Uterus (tissue), 3 donors: ENCODE measurements at regions not wholly inside any gene's neighbourhood (a gene's known extent, or its start where the extent isn't known, plus 50 kb on each side); places are given as distances from the start of the nearest gene placed in this dataset.
A peak's percentile ranks its signal among the peaks of the same experiment; 100 is the strongest.

Experiments used
- DNase-seq, 2 donors: peaks; one replicate each; pipeline ENCODE4 v3.0.0-alpha.2; 2019 to 2020
- H3K27ac ChIP-seq, 2 donors: fragments of 200-600 bp; sonication (generic); 1 replicate in 1 of 2; 2 replicates in 1 of 2; pipeline ENCODE4 v1.5.1; 2016 to 2018
- H3K27me3 ChIP-seq, 2 donors: fragments of 200-600 bp; sonication (generic); one replicate each; pipeline ENCODE4 v1.5.1; 2018 to 2019; ENCODE audit warnings: control low read depth in 1 of 2
- H3K36me3 ChIP-seq, 2 donors: fragments of 200-600 bp; sonication (generic); one replicate each; pipeline ENCODE4 v1.5.1; 2019; ENCODE audit warnings: control low read depth in 1 of 2
- H3K4me1 ChIP-seq, 2 donors: fragments of 200-600 bp; sonication (generic); one replicate each; pipeline ENCODE4 v1.5.1; 2018 to 2019; ENCODE audit warnings: control low read depth in 1 of 2
- H3K4me3 ChIP-seq, 2 donors: fragments of 200-600 bp; sonication (generic); 1 replicate in 1 of 2; 2 replicates in 1 of 2; pipeline ENCODE4 v1.5.1; 2018 to 2019; ENCODE audit warnings: mild to moderate bottlenecking in 1 of 2
- H3K9me3 ChIP-seq, 2 donors: fragments of 200-600 bp; sonication (generic); one replicate each; pipeline ENCODE4 v1.5.1; 2019; ENCODE audit warnings: control low read depth in 1 of 2
- POLR2A ChIP-seq, 2 donors: fragments of 450-650 bp; IDR thresholded peaks; one replicate each; pipeline ENCODE4 v1.6.1; 2016; ENCODE audit warnings: antibody characterized with exemption in 2 of 2, mild to moderate bottlenecking in 1 of 2, moderate library complexity in 1 of 2
- intact Hi-C: fragments of 100-400 bp; cut with DNase I; formaldehyde crosslinking; loops from one replicate; pipeline ENCODE4 v1.15.1; 2023; ENCODE audit warnings: low total_unique reads
- TF ChIP-seq, protein P1 (sequence below), 4 experiments: fragments of 200-600 bp in 2 of 4; fragments of 450-650 bp in 2 of 4; sonication (generic) in 2 of 4; IDR thresholded peaks; one replicate each; pipeline ENCODE4 v1.5.1; 2016 to 2019; ENCODE audit warnings: antibody characterized with exemption in 4 of 4, mild to moderate bottlenecking in 2 of 4, moderate library complexity in 1 of 4
- donor health status: DM: yes; HTN: yes; CAD: no.

DNA sequence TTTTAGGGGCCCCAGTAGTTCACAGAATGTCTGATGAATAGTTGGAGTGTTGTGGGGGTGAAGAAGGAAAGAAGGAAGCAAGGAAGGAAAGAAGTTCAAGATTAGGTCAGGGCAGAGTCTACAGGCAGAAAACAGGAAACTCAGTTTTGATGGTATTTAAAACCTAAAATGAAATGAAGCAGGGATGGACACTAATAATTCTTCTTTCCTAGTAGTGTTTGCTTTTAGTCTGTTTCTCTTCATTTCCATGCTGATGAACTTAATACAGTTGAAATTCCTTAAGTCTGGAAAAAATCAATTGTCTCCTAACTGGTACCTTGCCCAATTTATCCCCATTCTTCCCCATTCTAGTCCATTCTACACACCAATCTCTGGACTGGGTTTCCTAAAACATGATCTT, 59.0 kb upstream of the GSAP start:
- no peak overlapping the region for H3K27ac ChIP-seq
- H3K27me3 ChIP-seq, result no peaks in the 10 kb centered on the region
- H3K4me3 ChIP-seq, result no peak overlapping the region
- TF ChIP-seq, protein P1, sequence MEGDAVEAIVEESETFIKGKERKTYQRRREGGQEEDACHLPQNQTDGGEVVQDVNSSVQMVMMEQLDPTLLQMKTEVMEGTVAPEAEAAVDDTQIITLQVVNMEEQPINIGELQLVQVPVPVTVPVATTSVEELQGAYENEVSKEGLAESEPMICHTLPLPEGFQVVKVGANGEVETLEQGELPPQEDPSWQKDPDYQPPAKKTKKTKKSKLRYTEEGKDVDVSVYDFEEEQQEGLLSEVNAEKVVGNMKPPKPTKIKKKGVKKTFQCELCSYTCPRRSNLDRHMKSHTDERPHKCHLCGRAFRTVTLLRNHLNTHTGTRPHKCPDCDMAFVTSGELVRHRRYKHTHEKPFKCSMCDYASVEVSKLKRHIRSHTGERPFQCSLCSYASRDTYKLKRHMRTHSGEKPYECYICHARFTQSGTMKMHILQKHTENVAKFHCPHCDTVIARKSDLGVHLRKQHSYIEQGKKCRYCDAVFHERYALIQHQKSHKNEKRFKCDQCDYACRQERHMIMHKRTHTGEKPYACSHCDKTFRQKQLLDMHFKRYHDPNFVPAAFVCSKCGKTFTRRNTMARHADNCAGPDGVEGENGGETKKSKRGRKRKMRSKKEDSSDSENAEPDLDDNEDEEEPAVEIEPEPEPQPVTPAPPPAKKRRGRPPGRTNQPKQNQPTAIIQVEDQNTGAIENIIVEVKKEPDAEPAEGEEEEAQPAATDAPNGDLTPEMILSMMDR (IDR thresholded peaks at IDR 0.05), result no peak
- no peak for TF ChIP-seq POLR2A (IDR thresholded peaks at IDR 0.05)
- H3K4me1 ChIP-seq, result no peaks in the 10 kb centered on the region
- no peak for DNase-seq
- intact Hi-C loops, result no loop called here
- no peaks in the 10 kb centered on the region for H3K9me3 ChIP-seq
- no peaks in the 10 kb centered on the region for H3K36me3 ChIP-seq

DNA sequence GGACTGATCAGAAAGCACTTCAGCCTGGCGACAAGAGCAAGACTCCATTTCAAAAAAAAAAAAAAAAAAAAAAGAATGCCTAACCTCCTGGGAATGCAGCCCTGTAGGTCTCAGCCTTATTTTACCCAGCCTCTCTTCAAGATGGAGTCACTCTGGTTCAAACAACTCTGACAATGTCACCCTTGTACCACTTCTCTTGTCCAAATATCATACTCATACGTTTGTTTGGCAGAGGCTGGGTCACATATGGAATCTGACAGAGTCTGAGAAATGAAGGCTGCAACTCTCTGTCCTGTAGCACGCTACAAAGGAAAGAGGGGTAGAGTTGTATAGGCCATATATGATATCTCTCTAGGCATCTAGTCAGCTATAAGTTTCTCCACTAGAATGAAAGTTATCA, 58.6 kb upstream of the GSAP start:
- Histone ChIP-seq H3K4me1 (no peaks in the 10 kb centered on the region), H3K9me3 (no peaks in the 10 kb centered on the region), H3K4me3 (no peak overlapping the region), H3K27me3 (no peaks in the 10 kb centered on the region), H3K36me3 (no peaks in the 10 kb centered on the region), H3K27ac (no peak overlapping the region)
- TF ChIP-seq POLR2A (IDR thresholded peaks at IDR 0.05), result no peak
- TF ChIP-seq, protein P1 (IDR thresholded peaks at IDR 0.05), result no peak
- intact Hi-C loops, result no loop called here
- no peak for DNase-seq

DNA sequence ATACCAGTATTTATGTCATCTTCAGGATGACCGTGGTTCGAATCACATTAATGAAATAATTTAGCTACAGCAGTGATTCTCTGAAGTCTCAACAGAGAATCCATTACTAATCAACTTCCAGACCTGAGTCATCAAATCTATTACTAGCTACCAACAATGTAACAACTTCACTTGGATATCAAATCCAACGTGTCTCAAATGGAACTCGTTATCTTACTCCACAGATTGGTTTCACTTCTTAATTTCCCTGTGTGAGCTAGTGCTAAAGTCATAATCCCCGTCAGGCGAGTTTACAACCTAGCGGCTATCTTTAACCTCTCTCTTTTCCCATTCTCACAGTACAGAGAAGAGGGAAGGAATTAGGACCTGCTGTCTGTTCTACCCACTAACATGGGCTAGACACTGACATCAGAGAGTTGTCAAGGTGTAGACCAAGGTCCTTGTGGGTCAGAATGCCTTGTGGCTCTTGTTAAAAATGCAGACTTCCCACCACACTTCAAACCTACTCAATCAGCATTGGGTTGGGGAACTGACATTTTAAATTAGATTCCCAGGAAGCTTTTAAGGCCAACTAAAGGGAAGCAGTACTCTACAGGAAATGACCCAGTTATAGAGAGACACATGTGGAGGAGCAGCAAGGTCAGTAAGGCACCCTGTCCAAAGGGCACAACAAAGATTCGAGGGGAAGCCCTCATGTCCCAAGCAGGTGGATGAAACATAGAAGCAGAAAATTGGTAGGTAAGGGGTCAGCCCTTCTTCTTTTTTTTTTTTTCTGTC, 57.3 kb upstream of the GSAP start:
- no peaks in the 10 kb centered on the region for H3K4me1 ChIP-seq
- no peak for TF ChIP-seq POLR2A (IDR thresholded peaks at IDR 0.05)
- TF ChIP-seq, protein P1 (IDR thresholded peaks at IDR 0.05), result no peak
- intact Hi-C loops, result no loop called here
- no peaks in the 10 kb centered on the region for H3K9me3 ChIP-seq
- DNase-seq, result no peak
- H3K27ac ChIP-seq, result no peak overlapping the region
- no peak overlapping the region for H3K4me3 ChIP-seq
- H3K36me3 ChIP-seq, result no peaks in the 10 kb centered on the region
- no peaks in the 10 kb centered on the region for H3K27me3 ChIP-seq

DNA sequence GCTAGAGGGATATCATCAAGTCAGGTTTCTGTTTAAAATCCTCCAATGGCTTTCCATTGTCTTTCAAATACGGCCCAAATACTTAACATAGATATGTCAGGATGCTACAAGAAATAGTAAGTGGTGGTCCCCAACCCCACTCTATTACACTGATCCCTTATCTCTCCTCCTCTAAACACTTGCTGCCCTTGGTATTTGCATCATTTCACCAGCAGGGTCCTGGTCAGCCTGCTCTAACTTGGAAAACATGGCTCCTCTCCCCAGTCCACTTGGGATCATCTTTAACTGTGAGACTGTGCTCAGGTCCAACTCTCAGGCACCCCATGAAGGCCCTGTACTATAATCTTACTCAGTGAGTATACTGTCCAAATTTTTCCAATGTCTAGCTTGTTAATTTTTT, 53.8 kb upstream of the GSAP start:
- Histone ChIP-seq H3K27me3 (no peaks in the 10 kb centered on the region), H3K27ac (no peak overlapping the region), H3K4me3 (no peak overlapping the region), H3K36me3 (no peaks in the 10 kb centered on the region), H3K4me1 (no peaks in the 10 kb centered on the region), H3K9me3 (no peaks in the 10 kb centered on the region)
- no peak for DNase-seq
- intact Hi-C loops, result no loop called here
- no peak for TF ChIP-seq POLR2A (IDR thresholded peaks at IDR 0.05)

DNA sequence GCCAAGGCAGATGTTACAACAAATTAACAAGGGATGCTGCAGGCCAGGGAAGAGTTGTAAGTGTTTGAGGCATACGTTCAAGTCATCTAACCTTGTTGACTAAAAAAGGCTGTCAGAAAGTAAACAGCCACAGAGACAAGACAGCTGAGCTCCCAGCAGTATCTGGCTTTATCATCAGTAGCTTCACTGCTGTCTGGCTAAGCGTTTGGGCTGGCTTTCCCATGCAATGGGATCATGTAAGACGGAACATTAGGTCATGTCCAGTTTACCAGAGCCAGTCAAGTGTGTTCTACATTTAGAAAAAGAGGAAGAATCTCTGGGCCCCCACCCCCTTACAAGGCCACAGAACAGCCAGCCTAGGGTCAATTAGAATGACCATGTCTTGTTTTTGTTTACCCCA, 51.3 kb upstream of the GSAP start:
- Histone ChIP-seq H3K27ac (no peak overlapping the region), H3K4me3 (no peak overlapping the region), H3K9me3 (no peaks in the 10 kb centered on the region), H3K36me3 (no peaks in the 10 kb centered on the region), H3K4me1 (no peaks in the 10 kb centered on the region), H3K27me3 (no peaks in the 10 kb centered on the region)
- intact Hi-C loops, result no loop called here
- peak in 1 of 2 donors; percentile 16 for DNase-seq
- no peak for TF ChIP-seq POLR2A (IDR thresholded peaks at IDR 0.05)
- TF ChIP-seq, protein P1 (IDR thresholded peaks at IDR 0.05), result no peak
